H1 (cell line): ENCODE measurements at regions not wholly inside any gene's neighbourhood (a gene's known extent, or its start where the extent isn't known, plus 50 kb on each side); places are given as distances from the start of the nearest gene placed in this dataset.
"Not testable (repeated sequence)": the region's sequence is repeated elsewhere in the genome, so short reads cannot be mapped to it uniquely, and the experiment has no call there.

Source experiments
- CTCF ChIA-PET: fragments of 300-600 bp; sonication (Branson Sonifier 250); formaldehyde crosslinking; loops from one replicate; lab custom pipeline; 2021; ENCODE audit not compliant: partially characterized antibody; lab: Charles Lee
- POLR2A ChIA-PET: fragments of 300-600 bp; sonication (Branson Sonifier 250); formaldehyde crosslinking; loops from one replicate; lab custom pipeline; 2021; ENCODE audit warnings: inconsistent platforms; ENCODE audit not compliant: partially characterized antibody; lab: Charles Lee
- DNase-seq, 2 experiments: peaks; one replicate each; pipeline versions ENCODE4 v3.0.0 to v3.0.0-alpha.2; 2010 to 2022; ENCODE audit warnings: low spot score in 2 of 2, low read depth in 1 of 2, mixed read lengths in 1 of 2
- FAIRE-seq: peaks from 2 replicates; lab custom pipeline; 2011; peaks lifted over from hg19 to GRCh38; lab: Jason Lieb, UNC
- H2AFZ ChIP-seq: 2 replicates; pipeline ENCODE4 v1.8.1; 2012; ENCODE audit warnings: low read length, inconsistent platforms
- H2AK5ac ChIP-seq: 2 replicates; pipeline ENCODE4 v1.6.1; 2013; ENCODE audit warnings: low read depth, low read length
- H2BK120ac ChIP-seq: replicated peaks from 2 replicates; pipeline ENCODE3; 2013; ENCODE audit warnings: low read depth, low read length, inconsistent platforms
- H2BK12ac ChIP-seq: 2 replicates; pipeline ENCODE4 v1.6.1; 2013; ENCODE audit warnings: low read depth, low read length
- H2BK15ac ChIP-seq: 2 replicates; pipeline ENCODE4 v1.6.1; 2013; ENCODE audit warnings: low read length
- H2BK20ac ChIP-seq: 2 replicates; pipeline ENCODE4 v1.6.1; 2013; ENCODE audit warnings: low read length
- H2BK5ac ChIP-seq: 2 replicates; pipeline ENCODE4 v1.6.1; 2013; ENCODE audit warnings: low read depth, low read length
- H3K14ac ChIP-seq: 2 replicates; pipeline ENCODE4 v1.6.1; 2013; ENCODE audit warnings: inconsistent platforms; ENCODE audit not compliant: insufficient read length
- H3K18ac ChIP-seq: 2 replicates; pipeline ENCODE4 v1.6.1; 2013; ENCODE audit warnings: low read length; ENCODE audit errors: extremely low read depth
- H3K23ac ChIP-seq: 2 replicates; pipeline ENCODE4 v1.6.1; 2013; ENCODE audit warnings: inconsistent platforms; ENCODE audit not compliant: insufficient read length
- H3K23me2 ChIP-seq: 2 replicates; pipeline ENCODE4 v1.6.1; 2013; ENCODE audit warnings: low read depth, low read length
- H3K27ac ChIP-seq: 2 replicates; pipeline ENCODE4 v1.6.1; 2011; ENCODE audit warnings: low read depth, low read length, inconsistent platforms
- H3K27me3 ChIP-seq, 4 experiments: replicated peaks in 1 of 4; 1 replicate in 1 of 4; 2 replicates in 3 of 4; pipeline versions ENCODE4 v1.6.1 to v1.8.1; 2011 to 2013; ENCODE audit warnings: low read length in 3 of 4, mild to moderate bottlenecking in 3 of 4, inconsistent platforms in 2 of 4, mixed read lengths in 2 of 4, moderate library complexity in 1 of 4; ENCODE audit not compliant: control insufficient read depth in 3 of 4, insufficient read depth in 3 of 4; ENCODE audit errors: extremely low read depth in 1 of 4
- H3K36me3 ChIP-seq, 4 experiments: 2 replicates each; pipeline versions ENCODE4 v1.6.1 to v1.8.1; 2011 to 2013; ENCODE audit warnings: mild to moderate bottlenecking in 4 of 4, low read length in 3 of 4, moderate library complexity in 2 of 4, control low read depth in 1 of 4, inconsistent platforms in 1 of 4; ENCODE audit not compliant: insufficient read depth in 4 of 4, control insufficient read depth in 2 of 4
- H3K4ac ChIP-seq: replicated peaks from 2 replicates; pipeline ENCODE3; 2013; ENCODE audit warnings: low read length, low read depth, mixed read lengths, inconsistent platforms; ENCODE audit not compliant: insufficient read length
- H3K4me1 ChIP-seq, 4 experiments: replicated peaks in 1 of 4; 1 replicate in 1 of 4; 2 replicates in 3 of 4; pipeline versions ENCODE4 v1.6.1 to v1.8.1; 2011 to 2013; ENCODE audit warnings: low read length in 3 of 4, inconsistent platforms in 2 of 4, mixed read lengths in 1 of 4; ENCODE audit not compliant: insufficient read depth in 4 of 4, control insufficient read depth in 3 of 4
- H3K4me2 ChIP-seq, 2 experiments: 2 replicates each; pipeline versions ENCODE4 v1.6.1 to v1.8.1; 2011 to 2013; ENCODE audit warnings: low read depth in 2 of 2, low read length in 2 of 2, control low read depth in 1 of 2, inconsistent platforms in 1 of 2, mild to moderate bottlenecking in 1 of 2; ENCODE audit not compliant: insufficient read depth in 1 of 2
- H3K4me3 ChIP-seq, 4 experiments: fragments of 200-600, 300-600 bp in 1 of 4; sonication (generic), shearing (Covaris generic), sonication (Bioruptor Twin) in 1 of 4; 2 replicates each; pipeline versions ENCODE4 v1.5.1 to v1.8.1; 2011 to 2016; ENCODE audit warnings: low read length in 4 of 4, low read depth in 3 of 4, control low read depth in 2 of 4, inconsistent platforms in 2 of 4, mild to moderate bottlenecking in 2 of 4, mixed read lengths in 1 of 4, moderate library complexity in 1 of 4; ENCODE audit not compliant: insufficient read depth in 2 of 4; ENCODE audit errors: extremely low read depth in 1 of 4
- H3K56ac ChIP-seq: replicated peaks from 2 replicates; pipeline ENCODE3; 2013; ENCODE audit warnings: low read depth, mild to moderate bottlenecking, mixed read lengths, low read length, inconsistent platforms; ENCODE audit not compliant: insufficient read length
- H3K79me1 ChIP-seq: 2 replicates; pipeline ENCODE4 v1.6.1; 2013; ENCODE audit warnings: low read depth, low read length, control low read depth
- H3K79me2 ChIP-seq, 2 experiments: 2 replicates each; pipeline versions ENCODE4 v1.6.1 to v1.8.1; 2012 to 2013; ENCODE audit warnings: low read length in 2 of 2, mild to moderate bottlenecking in 2 of 2, inconsistent platforms in 1 of 2; ENCODE audit not compliant: insufficient read depth in 2 of 2, control insufficient read depth in 1 of 2
- H3K9ac ChIP-seq, 4 experiments: replicated peaks in 1 of 4; 1 replicate in 1 of 4; 2 replicates in 3 of 4; pipeline versions ENCODE4 v1.6.1 to v1.8.1; 2011 to 2013; ENCODE audit warnings: low read depth in 3 of 4, low read length in 3 of 4, control low read depth in 2 of 4, mild to moderate bottlenecking in 2 of 4, moderate library complexity in 2 of 4, inconsistent platforms in 1 of 4; ENCODE audit errors: extremely low read depth in 1 of 4
- H3K9me3 ChIP-seq, 2 experiments: 2 replicates each; pipeline versions ENCODE4 v1.6.1 to v1.8.1; 2012 to 2013; ENCODE audit warnings: mild to moderate bottlenecking in 2 of 2, moderate library complexity in 2 of 2, control low read depth in 1 of 2, inconsistent platforms in 1 of 2, low read depth in 1 of 2, low read length in 1 of 2, mixed read lengths in 1 of 2; ENCODE audit not compliant: insufficient read depth in 2 of 2
- H4K20me1 ChIP-seq, 2 experiments: replicated peaks in 1 of 2; 2 replicates each; pipeline versions ENCODE3 to v1.8.1; 2011 to 2013; ENCODE audit warnings: inconsistent platforms in 2 of 2, low read length in 2 of 2, mild to moderate bottlenecking in 1 of 2; ENCODE audit not compliant: insufficient read depth in 2 of 2, control insufficient read depth in 1 of 2
- H4K5ac ChIP-seq: 2 replicates; pipeline ENCODE4 v1.6.1; 2013; ENCODE audit warnings: low read length, low read depth, mixed read lengths, inconsistent platforms; ENCODE audit not compliant: insufficient read length
- H4K8ac ChIP-seq: 2 replicates; pipeline ENCODE4 v1.8.0; 2013; ENCODE audit warnings: mild to moderate bottlenecking, moderate library complexity, low read length, inconsistent platforms; ENCODE audit not compliant: insufficient read depth; ENCODE audit errors: extremely low read depth
- H4K91ac ChIP-seq: replicated peaks from 2 replicates; pipeline ENCODE3; 2013; ENCODE audit warnings: low read length, mixed read lengths, inconsistent platforms; ENCODE audit not compliant: insufficient read length
- WGBS, 2 experiments: shearing (Covaris generic) in 1 of 2; methylation state at CpG; one replicate each; pipeline versions ENCODE4 v1.1.6 to v1.1.7; 2013 to 2015; ENCODE audit warnings: low lambda C conversion rate in 2 of 2, mixed read lengths in 2 of 2, inconsistent platforms in 1 of 2, low coverage in 1 of 2, missing lambda C conversion rate in 1 of 2; ENCODE audit not compliant: insufficient replicate concordance in 2 of 2, insufficient coverage in 1 of 2, insufficient read length in 1 of 2; ENCODE audit errors: extremely low coverage in 1 of 2, missing lambda C conversion rate in 1 of 2; 5-methylcytosine and 5-hydroxymethylcytosine counted together

DNA sequence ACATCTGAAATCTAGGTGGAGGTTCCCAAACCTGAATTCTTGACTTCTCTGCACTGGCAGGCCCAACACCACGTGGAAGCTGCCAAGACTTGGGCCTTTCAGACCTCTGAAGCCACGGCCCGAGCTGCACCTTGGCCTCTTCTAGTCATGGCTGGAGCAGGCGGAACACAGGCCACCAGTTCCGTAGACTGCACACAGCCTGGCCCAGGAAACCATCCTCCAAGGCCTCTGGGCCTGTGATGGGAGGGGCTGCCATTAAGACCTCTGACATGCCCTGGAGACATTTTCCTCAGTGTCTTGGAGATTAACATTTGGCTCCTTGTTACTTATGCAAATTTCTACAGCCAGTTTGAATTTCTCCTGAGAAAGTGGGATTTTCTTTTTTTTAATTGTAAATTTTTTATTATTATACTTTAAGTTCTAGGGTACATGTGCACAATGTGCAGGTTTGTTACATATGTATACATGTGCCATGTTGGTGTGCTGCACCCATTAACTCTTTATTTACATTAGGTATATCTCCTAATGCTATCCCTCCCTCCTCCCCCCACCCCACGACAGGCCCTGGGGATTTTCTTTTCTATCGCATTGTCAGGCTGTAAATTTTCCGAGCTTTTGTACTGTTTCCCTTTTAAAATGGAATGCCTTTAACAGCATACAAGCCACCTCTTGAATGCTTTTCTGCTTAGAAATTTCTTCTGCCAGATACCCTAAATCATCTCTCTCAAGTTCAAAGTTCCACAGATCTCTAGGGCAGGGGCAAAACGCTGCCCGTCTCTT lies 492.9 kb upstream of the ARPP21 start:
- H3K79me2 ChIP-seq, H3K56ac ChIP-seq, H2BK5ac ChIP-seq, H3K27ac ChIP-seq, H3K9ac ChIP-seq, H2BK12ac ChIP-seq, H3K27me3 ChIP-seq, H2BK20ac ChIP-seq, H4K20me1 ChIP-seq, CTCF ChIA-PET, FAIRE-seq, H2BK120ac ChIP-seq, H3K36me3 ChIP-seq, H3K14ac ChIP-seq, H4K8ac ChIP-seq, H2AK5ac ChIP-seq, H4K91ac ChIP-seq, H3K4me2 ChIP-seq, POLR2A ChIA-PET, H3K4me3 ChIP-seq, H3K23ac ChIP-seq, H3K4me1 ChIP-seq, H2BK15ac ChIP-seq, H3K4ac ChIP-seq, DNase-seq, H3K79me1 ChIP-seq, H3K9me3 ChIP-seq, H4K5ac ChIP-seq, H3K23me2 ChIP-seq: not testable (repeated sequence)
- peak overlapping the region; percentile 48; the same call in 1 of the 2 replicates for H3K18ac ChIP-seq
- H2AFZ ChIP-seq, result peak overlapping the region; percentile 53; the same call in 1 of the 2 replicates
- WGBS, 2 experiments, result 93% methylated on average over 10 of the region's 10 CpGs; no CpG with 5 or more reads in 1 of the 2 experiments
